ENCODE measurements at regions not wholly inside any gene's neighbourhood (a gene's known extent, or its start where the extent isn't known, plus 50 kb on each side); places are given as distances from the start of the nearest gene placed in this dataset.

DNA sequence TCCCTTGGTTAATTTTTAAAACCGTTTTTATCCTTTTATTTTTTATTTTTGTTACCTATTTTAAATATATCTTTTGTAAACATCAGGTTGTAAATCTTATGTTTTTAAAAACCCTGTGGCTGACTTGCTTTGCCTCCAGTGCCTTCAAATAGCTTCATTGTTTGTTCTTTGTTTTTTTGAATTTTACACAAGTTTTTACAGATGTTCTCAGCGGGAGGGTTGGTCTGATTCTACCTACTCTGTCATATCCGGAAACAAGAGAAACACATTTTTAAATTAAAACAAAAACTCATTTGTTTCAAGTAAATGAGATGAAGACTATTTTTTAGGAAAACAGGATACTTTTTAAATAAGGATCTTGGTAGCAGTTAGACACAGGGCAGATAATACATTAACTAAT is 129.0 kb upstream of the THRB start:
- TF ChIP-seq CTCF (IDR thresholded peaks at IDR 0.05), result no peak
- TF ChIP-seq POLR2A (IDR thresholded peaks at IDR 0.05), result no peak
